Chondrocyte (in vitro differentiated cells): ENCODE measurements at regions not wholly inside any gene's neighbourhood (a gene's known extent, or its start where the extent isn't known, plus 50 kb on each side); places are given as distances from the start of the nearest gene placed in this dataset.
"Not testable (repeated sequence)": the region's sequence is repeated elsewhere in the genome, so short reads cannot be mapped to it uniquely, and the experiment has no call there.

Experiments
- DNase-seq: peaks from one replicate; pipeline ENCODE4 v3.0.0; 2021; ENCODE audit warnings: mixed read lengths, low spot score
- H3K27ac Mint-ChIP-seq: one replicate; pipeline ENCODE4 v1.8.0; 2021; ENCODE audit warnings: mild to moderate bottlenecking, moderate library complexity, mixed read lengths; ENCODE audit not compliant: unreplicated experiment
- H3K27me3 Mint-ChIP-seq: 2 replicates; pipeline ENCODE4 v1.8.0; 2021; ENCODE audit warnings: low read depth, mixed read lengths
- H3K36me3 Mint-ChIP-seq: 2 replicates; pipeline ENCODE4 v1.8.0; 2021; ENCODE audit warnings: low read depth, mixed read lengths
- H3K4me1 Mint-ChIP-seq: 2 replicates; pipeline ENCODE4 v1.8.0; 2021; ENCODE audit warnings: low read depth, mild to moderate bottlenecking, mixed read lengths
- H3K4me3 Mint-ChIP-seq: one replicate; pipeline ENCODE4 v1.8.0; 2021; ENCODE audit warnings: mild to moderate bottlenecking, moderate library complexity, mixed read lengths; ENCODE audit not compliant: unreplicated experiment
- H3K9me3 Mint-ChIP-seq: 2 replicates; pipeline ENCODE4 v1.8.0; 2021; ENCODE audit warnings: low read depth, mixed read lengths
- TF ChIP-seq, protein P1 (sequence below): fragments of 200-600 bp; sonication (generic); IDR thresholded peaks from 2 replicates; pipeline ENCODE4 v1.5.0; 2021; ENCODE audit warnings: antibody characterized with exemption, mild to moderate bottlenecking, moderate library complexity

DNA sequence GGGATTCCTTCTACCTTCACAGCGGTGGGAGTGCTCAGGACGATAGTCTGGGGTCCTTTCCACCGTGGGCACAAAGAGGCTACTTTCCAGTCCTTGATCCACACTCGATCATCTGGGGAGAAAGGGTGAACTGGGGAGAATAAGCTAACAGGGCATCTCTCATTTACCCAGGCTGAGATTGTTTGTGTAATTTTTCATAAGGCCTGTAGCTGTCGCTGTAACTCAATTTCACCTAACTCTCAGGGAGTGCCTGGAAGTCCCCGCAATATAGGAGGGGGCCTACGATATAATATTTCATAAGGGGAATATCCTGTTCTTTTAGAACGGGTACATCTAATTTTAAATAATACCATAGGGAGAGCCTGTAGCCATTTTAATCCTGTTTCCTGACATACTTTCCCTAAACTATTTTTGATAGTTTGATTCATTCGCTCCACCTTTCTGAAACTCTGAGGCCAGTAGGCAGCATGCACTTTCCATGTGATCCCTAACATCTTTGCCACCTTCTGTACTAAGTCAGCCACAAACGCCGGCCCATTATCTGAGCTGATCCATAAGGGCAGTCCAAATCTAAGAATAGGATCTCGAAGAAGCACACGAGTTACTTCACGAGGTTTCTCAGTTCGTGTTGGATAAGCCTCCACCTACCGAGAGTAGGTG is 127.2 kb upstream of the CCZ1B start:
- TF ChIP-seq, protein P1, sequence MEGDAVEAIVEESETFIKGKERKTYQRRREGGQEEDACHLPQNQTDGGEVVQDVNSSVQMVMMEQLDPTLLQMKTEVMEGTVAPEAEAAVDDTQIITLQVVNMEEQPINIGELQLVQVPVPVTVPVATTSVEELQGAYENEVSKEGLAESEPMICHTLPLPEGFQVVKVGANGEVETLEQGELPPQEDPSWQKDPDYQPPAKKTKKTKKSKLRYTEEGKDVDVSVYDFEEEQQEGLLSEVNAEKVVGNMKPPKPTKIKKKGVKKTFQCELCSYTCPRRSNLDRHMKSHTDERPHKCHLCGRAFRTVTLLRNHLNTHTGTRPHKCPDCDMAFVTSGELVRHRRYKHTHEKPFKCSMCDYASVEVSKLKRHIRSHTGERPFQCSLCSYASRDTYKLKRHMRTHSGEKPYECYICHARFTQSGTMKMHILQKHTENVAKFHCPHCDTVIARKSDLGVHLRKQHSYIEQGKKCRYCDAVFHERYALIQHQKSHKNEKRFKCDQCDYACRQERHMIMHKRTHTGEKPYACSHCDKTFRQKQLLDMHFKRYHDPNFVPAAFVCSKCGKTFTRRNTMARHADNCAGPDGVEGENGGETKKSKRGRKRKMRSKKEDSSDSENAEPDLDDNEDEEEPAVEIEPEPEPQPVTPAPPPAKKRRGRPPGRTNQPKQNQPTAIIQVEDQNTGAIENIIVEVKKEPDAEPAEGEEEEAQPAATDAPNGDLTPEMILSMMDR = peak; percentile 77
- H3K36me3 Mint-ChIP-seq, H3K4me3 Mint-ChIP-seq, H3K9me3 Mint-ChIP-seq, H3K4me1 Mint-ChIP-seq, H3K27ac Mint-ChIP-seq, DNase-seq, H3K27me3 Mint-ChIP-seq: not testable (repeated sequence)

DNA sequence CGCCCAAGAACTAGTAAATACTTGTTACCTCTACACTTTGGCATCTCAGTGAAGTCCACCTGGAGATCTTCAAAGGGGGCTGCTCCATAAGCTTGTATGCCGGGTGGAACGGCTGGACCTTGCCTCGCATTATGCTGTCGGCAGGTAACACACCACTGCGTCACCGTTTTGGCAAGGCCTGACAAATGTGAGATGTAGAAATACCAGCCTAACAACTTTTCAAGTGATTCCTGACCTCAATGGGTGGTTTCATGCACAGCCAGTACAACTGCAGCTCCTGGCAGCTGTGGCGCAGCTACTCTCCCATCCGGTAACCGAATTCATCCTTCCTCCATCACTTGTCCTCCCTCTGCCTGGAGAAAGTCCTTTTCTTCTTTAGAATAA is 127.7 kb upstream of the CCZ1B start:
- H3K4me3 Mint-ChIP-seq, H3K9me3 Mint-ChIP-seq, DNase-seq, H3K27ac Mint-ChIP-seq, H3K4me1 Mint-ChIP-seq, H3K36me3 Mint-ChIP-seq, H3K27me3 Mint-ChIP-seq: not testable (repeated sequence)

DNA sequence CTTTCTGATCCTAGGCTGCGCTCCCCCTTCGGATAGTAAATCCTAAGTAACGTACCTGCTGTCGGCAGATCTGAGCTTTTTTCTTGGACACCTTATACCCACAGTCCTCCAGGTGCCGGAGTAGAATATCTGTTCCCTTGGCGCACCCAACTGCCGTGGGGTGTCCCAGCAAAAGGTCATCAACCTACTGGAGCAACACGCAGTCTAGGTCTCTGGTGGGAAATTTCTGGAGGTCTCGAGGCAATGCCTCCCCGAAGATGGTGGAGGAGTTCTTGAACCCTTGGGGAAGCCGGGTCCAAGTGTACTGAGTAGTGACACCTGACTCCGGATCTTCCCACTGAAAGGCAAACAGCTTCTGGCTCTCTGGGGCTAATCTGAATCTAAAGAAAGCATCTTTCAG is 129.3 kb upstream of the CCZ1B start:
- H3K9me3 Mint-ChIP-seq, H3K27ac Mint-ChIP-seq, H3K4me1 Mint-ChIP-seq, DNase-seq, H3K4me3 Mint-ChIP-seq, H3K36me3 Mint-ChIP-seq: not testable (repeated sequence)
- peaks cover 12% of the 10 kb centered on the region for H3K27me3 Mint-ChIP-seq

DNA sequence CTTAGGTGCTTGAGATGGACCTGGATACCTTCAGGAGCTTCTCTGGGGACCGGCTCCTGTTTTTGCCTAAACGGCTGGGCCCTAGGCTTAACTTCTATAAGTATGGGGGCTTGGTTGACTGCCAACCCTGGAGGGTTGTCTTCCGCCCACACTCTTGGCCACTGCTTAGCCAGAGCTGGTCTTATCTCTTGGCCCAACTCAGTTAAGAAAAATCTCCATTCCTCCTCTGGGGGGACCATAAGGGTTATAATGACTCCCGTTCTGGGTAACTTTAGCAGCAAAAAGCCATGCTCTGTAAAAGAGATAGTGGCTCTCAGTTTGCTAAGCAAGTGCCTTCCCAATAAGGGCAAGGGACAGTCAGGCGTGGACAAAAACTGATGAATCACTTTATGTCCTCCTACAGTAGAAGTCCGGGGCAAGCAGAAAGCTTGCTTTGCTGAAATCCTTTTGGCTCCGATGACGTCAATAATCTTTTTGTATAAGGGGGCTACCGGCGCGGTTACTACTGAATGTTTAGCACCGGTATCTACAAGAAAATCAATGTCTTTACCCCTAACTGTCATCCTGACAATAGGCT is 130.0 kb upstream of the CCZ1B start:
- H3K27me3 Mint-ChIP-seq = peaks cover 18% of the 10 kb centered on the region
- not testable (repeated sequence) for H3K4me1 Mint-ChIP-seq, DNase-seq

DNA sequence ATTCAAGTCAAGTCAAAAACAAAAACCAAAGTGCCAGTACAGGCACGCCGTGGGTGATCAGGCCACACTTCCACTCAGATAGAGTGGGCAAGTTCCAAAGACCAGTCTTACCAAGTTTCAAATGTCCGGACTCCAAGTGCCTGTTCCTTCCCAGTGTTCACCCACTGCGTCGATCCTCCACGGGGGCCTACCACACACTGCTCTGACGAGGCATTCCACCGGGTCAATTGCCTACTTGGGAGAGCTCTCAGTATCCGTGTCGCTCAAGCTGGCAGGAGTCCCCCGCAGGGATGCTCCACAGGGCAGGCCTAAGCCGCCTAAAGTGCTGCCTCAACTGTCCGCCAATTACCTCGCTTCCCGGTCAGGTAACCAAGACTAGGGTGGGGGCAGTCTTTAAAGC is 132.3 kb upstream of the CCZ1B start:
- H3K27ac Mint-ChIP-seq, DNase-seq, H3K36me3 Mint-ChIP-seq, H3K9me3 Mint-ChIP-seq, H3K4me3 Mint-ChIP-seq, H3K4me1 Mint-ChIP-seq: not testable (repeated sequence)
- H3K27me3 Mint-ChIP-seq = peaks cover 18% of the 10 kb centered on the region

More for the DNA sequence above, 130.0 kb upstream of the CCZ1B start:
- not testable (repeated sequence) for H3K4me3 Mint-ChIP-seq, H3K27ac Mint-ChIP-seq, H3K9me3 Mint-ChIP-seq, H3K36me3 Mint-ChIP-seq

DNA sequence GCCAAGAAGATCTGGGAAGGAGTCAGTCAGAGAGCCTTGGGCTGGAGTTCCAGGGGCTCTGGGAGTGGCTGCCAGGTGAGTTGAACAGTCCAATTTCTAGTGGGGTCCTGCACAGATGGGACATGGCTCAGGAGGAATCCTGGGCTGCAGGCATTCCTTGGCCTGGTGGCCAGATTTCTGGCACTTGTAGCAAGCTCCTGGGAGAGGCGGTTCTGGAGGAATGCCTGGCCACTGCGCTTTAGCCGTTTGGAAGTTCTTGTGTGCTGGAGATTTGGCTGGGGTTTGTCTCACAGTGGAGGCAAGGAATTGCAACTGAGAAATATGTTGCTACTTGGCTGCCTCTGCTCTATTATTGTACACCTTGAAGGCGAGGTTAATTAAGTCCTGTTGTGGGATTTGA is 133.9 kb upstream of the CCZ1B start:
- not testable (repeated sequence) for H3K9me3 Mint-ChIP-seq, DNase-seq, H3K4me3 Mint-ChIP-seq, H3K4me1 Mint-ChIP-seq, H3K36me3 Mint-ChIP-seq, H3K27ac Mint-ChIP-seq
- H3K27me3 Mint-ChIP-seq = peaks cover 18% of the 10 kb centered on the region

DNA sequence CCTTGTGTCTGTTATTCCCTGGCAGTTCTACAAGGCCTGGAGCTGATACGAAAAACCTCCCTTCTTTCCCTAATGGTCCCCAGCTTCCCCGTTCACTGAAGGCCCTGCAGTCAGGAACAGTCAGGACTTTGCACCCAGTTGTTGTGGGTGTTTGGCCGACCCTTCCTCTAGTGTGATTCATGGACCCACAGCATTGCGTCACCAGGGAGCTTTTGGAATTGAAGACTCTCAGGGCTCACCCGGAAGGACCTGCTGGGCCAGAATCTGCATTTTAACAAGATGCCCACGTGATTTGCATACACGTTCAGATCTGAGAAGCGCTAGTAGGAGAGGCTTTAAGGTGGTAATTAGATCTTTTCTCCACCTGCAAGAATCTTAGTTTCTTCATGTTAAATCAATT is 136.8 kb upstream of the CCZ1B start:
- peaks cover 16% of the 10 kb centered on the region for H3K27me3 Mint-ChIP-seq
- not testable (repeated sequence) for H3K27ac Mint-ChIP-seq, H3K9me3 Mint-ChIP-seq, DNase-seq, H3K36me3 Mint-ChIP-seq, H3K4me3 Mint-ChIP-seq, H3K4me1 Mint-ChIP-seq

DNA sequence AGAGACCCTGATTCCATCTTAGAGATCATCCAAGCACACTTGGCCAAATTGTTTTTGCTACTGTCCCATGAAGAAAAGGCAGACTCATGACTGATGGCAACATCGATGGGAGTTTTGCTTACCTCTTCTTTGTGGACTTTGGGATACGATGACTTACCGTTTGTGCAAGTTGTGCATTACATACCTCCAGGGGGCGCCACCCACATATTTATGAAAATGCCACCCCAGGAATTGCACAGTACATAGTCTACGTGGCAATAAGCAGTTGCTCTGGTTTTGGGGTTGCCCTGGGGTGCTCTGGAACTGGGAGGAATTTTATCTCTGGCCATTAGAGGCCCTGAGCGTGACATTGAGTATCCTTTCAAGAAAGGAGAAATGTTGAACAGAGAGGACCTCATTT is 139.0 kb upstream of the CCZ1B start:
- peaks cover 11% of the 10 kb centered on the region for H3K27me3 Mint-ChIP-seq
- H3K4me3 Mint-ChIP-seq, H3K36me3 Mint-ChIP-seq, H3K4me1 Mint-ChIP-seq, H3K27ac Mint-ChIP-seq, DNase-seq, H3K9me3 Mint-ChIP-seq: not testable (repeated sequence)
- TF ChIP-seq, protein P1 = peak; percentile 67

DNA sequence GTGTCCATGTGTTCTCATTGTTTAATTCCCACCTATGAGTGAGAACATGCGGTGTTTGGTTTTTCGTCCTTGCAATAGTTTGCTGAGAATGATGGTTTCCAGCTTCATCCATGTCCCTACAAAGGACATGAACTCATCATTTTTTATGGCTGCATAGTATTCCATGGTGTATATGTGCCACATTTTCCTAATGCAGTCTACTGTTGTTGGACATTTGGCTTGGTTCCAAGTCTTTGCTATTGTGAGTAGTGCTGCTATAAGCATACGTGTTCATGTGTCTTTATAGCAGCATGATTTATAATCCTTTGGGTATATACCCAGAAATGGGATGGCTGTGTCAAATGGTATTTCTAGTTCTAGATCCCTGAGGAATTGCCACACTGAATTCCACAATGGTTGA is 144.1 kb upstream of the CCZ1B start:
- H3K36me3 Mint-ChIP-seq, H3K27me3 Mint-ChIP-seq, H3K4me3 Mint-ChIP-seq, H3K4me1 Mint-ChIP-seq, H3K27ac Mint-ChIP-seq, H3K9me3 Mint-ChIP-seq, DNase-seq: not testable (repeated sequence)

DNA sequence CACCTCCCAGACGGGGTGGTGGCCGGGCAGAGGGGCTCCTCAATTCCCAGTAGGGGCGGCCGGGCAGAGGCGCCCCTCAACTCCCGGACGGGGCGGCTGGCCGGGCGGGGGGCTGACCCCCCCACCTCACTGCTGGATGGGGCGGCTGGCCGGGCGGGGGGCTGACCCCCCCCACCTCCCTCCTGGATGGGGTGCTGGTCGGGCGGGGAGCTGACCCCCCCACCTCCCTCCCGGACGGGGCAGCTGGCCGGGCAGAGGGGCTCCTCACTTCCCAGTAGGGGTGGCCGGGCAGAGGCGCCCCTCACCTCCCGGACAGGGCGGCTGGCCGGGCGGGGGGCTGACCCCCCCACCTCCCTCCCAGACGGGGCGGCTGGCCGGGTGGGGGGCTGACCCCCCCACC is 148.8 kb upstream of the CCZ1B start:
- DNase-seq, H3K4me3 Mint-ChIP-seq, H3K27me3 Mint-ChIP-seq, H3K36me3 Mint-ChIP-seq, H3K4me1 Mint-ChIP-seq, H3K27ac Mint-ChIP-seq: not testable (repeated sequence)
- peaks cover 12% of the 10 kb centered on the region for H3K9me3 Mint-ChIP-seq

DNA sequence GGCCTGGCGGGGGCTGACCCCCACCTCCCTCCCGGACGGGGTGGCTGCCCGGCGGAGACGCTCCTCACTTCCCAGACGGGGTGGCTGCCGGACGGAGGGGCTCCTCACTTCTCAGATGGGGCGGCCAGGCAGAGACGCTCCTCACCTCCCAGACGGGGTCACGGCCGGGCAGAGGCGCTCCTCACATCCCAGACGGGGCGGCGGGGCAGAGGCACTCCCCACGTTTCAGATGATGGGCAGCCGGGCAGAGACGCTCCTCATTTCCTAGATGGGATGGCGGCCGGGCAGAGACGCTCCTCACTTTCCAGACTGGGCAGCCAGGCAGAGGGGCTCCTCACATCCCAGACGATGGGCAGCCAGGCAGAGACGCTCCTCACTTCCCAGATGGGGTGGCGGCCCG is 149.3 kb upstream of the CCZ1B start:
- not testable (repeated sequence) for H3K4me3 Mint-ChIP-seq, H3K36me3 Mint-ChIP-seq, H3K27ac Mint-ChIP-seq, H3K4me1 Mint-ChIP-seq, H3K27me3 Mint-ChIP-seq, DNase-seq
- peaks cover 12% of the 10 kb centered on the region for H3K9me3 Mint-ChIP-seq
